Activated CD4-positive, alpha-beta T cell treated with anti-CD3 and anti-CD28 coated beads for 36 hours (primary cell): ENCODE measurements at regions not wholly inside any gene's neighbourhood (a gene's known extent, or its start where the extent isn't known, plus 50 kb on each side); places are given as distances from the start of the nearest gene placed in this dataset.

Source experiments
- ATAC-seq: fragments of 200-7000 bp; cut with Tn5 transposase; one replicate; pipeline ENCODE4 v1.10.0; 2021; ENCODE audit warnings: mild to moderate bottlenecking, moderate library complexity
- CTCF ChIA-PET: fragments of 350-600 bp; sonication (Branson Sonifier 250); formaldehyde crosslinking; loops from one replicate; lab custom pipeline; 2021; ENCODE audit warnings: antibody characterized with exemption; lab: Charles Lee
- POLR2A ChIA-PET: fragments of 350-600 bp; sonication (Branson Sonifier 250); formaldehyde crosslinking; loops from one replicate; lab custom pipeline; 2021; ENCODE audit warnings: antibody characterized with exemption, inconsistent platforms; lab: Charles Lee
- DNase-seq: peaks from one replicate; pipeline ENCODE4 v3.0.0-alpha.2; 2020
- H3K27ac Mint-ChIP-seq: one replicate; pipeline ENCODE4 v1.8.0; 2021; ENCODE audit warnings: mixed read lengths
- H3K27me3 Mint-ChIP-seq: one replicate; pipeline ENCODE4 v1.8.0; 2021; ENCODE audit warnings: mixed read lengths
- H3K36me3 Mint-ChIP-seq: one replicate; pipeline ENCODE4 v1.8.0; 2021; ENCODE audit warnings: low read depth, mixed read lengths
- H3K4me1 Mint-ChIP-seq: one replicate; pipeline ENCODE4 v1.8.0; 2021; ENCODE audit warnings: mixed read lengths
- H3K4me3 Mint-ChIP-seq: one replicate; pipeline ENCODE4 v1.8.0; 2021; ENCODE audit warnings: mild to moderate bottlenecking, moderate library complexity, mixed read lengths
- H3K9me3 Mint-ChIP-seq: one replicate; pipeline ENCODE4 v1.8.0; 2021; ENCODE audit warnings: low read depth, mixed read lengths
- intact Hi-C, 2 experiments: fragments of 100-400 bp; cut with DNase I in 1 of 2; cut with micrococcal nuclease in 1 of 2; formaldehyde crosslinking; loops; one replicate each; pipeline versions ENCODE4 v1.14.2 to v1.15.1; 2022 to 2024; cut with DNase I, micrococcal nuclease

- ChIA-PET POLR2A (no interaction called here), CTCF (no interaction called here)
- Mint-ChIP-seq H3K27ac (no peak overlapping the region), H3K4me3 (no peak overlapping the region), H3K36me3 (no peaks in the 10 kb centered on the region), H3K27me3 (peaks cover 20% of the 10 kb centered on the region), H3K4me1 (peaks cover 7% of the 10 kb centered on the region), H3K9me3 (no peaks in the 10 kb centered on the region)
- no peak for DNase-seq
- no peak for ATAC-seq
- intact Hi-C loops: no loop called here
Measured at GRCh38 chr7:1293950-1294411, 61.3 kb downstream of the UNCX start.

GRCh38 chr7:1295776-1296355 is 63.2 kb downstream of the UNCX start:
- CTCF ChIA-PET: no interaction called here
- no peak for ATAC-seq
- H3K36me3 Mint-ChIP-seq: no peaks in the 10 kb centered on the region
- no peaks in the 10 kb centered on the region for H3K9me3 Mint-ChIP-seq
- POLR2A ChIA-PET: no interaction called here
- H3K4me3 Mint-ChIP-seq: no peak overlapping the region
- H3K27ac Mint-ChIP-seq: no peak overlapping the region
- peaks cover 18% of the 10 kb centered on the region for H3K27me3 Mint-ChIP-seq
- intact Hi-C loops: no loop called here
- DNase-seq: no peak
- H3K4me1 Mint-ChIP-seq: peaks cover 2% of the 10 kb centered on the region

GRCh38 chr7:1296356-1296981 is 63.8 kb downstream of the UNCX start:
- intact Hi-C loops: no loop called here
- no peak overlapping the region for H3K27ac Mint-ChIP-seq
- H3K9me3 Mint-ChIP-seq: no peaks in the 10 kb centered on the region
- ATAC-seq (no peak), DNase-seq (no peak)
- H3K4me1 Mint-ChIP-seq: no peaks in the 10 kb centered on the region
- H3K4me3 Mint-ChIP-seq: no peak overlapping the region
- H3K36me3 Mint-ChIP-seq: no peaks in the 10 kb centered on the region
- H3K27me3 Mint-ChIP-seq: peaks cover 15% of the 10 kb centered on the region
- ChIA-PET CTCF (no interaction called here), POLR2A (no interaction called here)

- H3K4me3 Mint-ChIP-seq: no peak overlapping the region
- CTCF ChIA-PET: no interaction called here
Measured at GRCh38 chr7:1297017-1297960, 64.6 kb downstream of the UNCX start.

GRCh38 chr7:1298051-1298930 is 65.6 kb downstream of the UNCX start:
- Mint-ChIP-seq H3K9me3 (no peaks in the 10 kb centered on the region), H3K27ac (no peak overlapping the region), H3K36me3 (no peaks in the 10 kb centered on the region), H3K4me3 (no peak overlapping the region), H3K4me1 (no peaks in the 10 kb centered on the region), H3K27me3 (peaks cover 8% of the 10 kb centered on the region)
- ATAC-seq: no peak
- CTCF ChIA-PET: no interaction called here
- DNase-seq: no peak
- intact Hi-C loops: no loop called here
- POLR2A ChIA-PET: no interaction called here

More at GRCh38 chr7:1297017-1297960, 64.6 kb downstream of the UNCX start:
- Mint-ChIP-seq H3K4me1 (no peaks in the 10 kb centered on the region), H3K9me3 (no peaks in the 10 kb centered on the region), H3K27me3 (peaks cover 10% of the 10 kb centered on the region), H3K36me3 (no peaks in the 10 kb centered on the region), H3K27ac (no peak overlapping the region)
- POLR2A ChIA-PET: no interaction called here
- DNase-seq (no peak), ATAC-seq (no peak)
- intact Hi-C loops: no loop called here

GRCh38 chr7:1298931-1299885 is 66.5 kb downstream of the UNCX start:
- ChIA-PET CTCF (interaction anchor here (0.7 kb wide), 1 partner anchor 140 kb away, joined by 4 read pairs; no protein-coding TSS in a partner anchor), POLR2A (no interaction called here)
- ATAC-seq (no peak), DNase-seq (no peak)
- no peaks in the 10 kb centered on the region for H3K4me1 Mint-ChIP-seq
- H3K36me3 Mint-ChIP-seq: no peaks in the 10 kb centered on the region
- no peak overlapping the region for H3K27ac Mint-ChIP-seq
- no peaks in the 10 kb centered on the region for H3K9me3 Mint-ChIP-seq
- H3K27me3 Mint-ChIP-seq: peaks cover 8% of the 10 kb centered on the region
- intact Hi-C loops: no loop called here
- no peak overlapping the region for H3K4me3 Mint-ChIP-seq

- H3K4me3 Mint-ChIP-seq: no peak overlapping the region
- H3K4me1 Mint-ChIP-seq: no peaks in the 10 kb centered on the region
- DNase-seq: no peak
- CTCF ChIA-PET: interaction anchor here (0.7 to 1.1 kb wide), 2 partner anchors 16 to 139 kb away, joined by 3 to 4 read pairs; no protein-coding TSS in a partner anchor
- H3K9me3 Mint-ChIP-seq: no peaks in the 10 kb centered on the region
- H3K27me3 Mint-ChIP-seq: peaks cover 8% of the 10 kb centered on the region
- no peaks in the 10 kb centered on the region for H3K36me3 Mint-ChIP-seq
- no peak overlapping the region for H3K27ac Mint-ChIP-seq
- POLR2A ChIA-PET: no interaction called here
- intact Hi-C loops: no loop called here
- ATAC-seq: no peak
Measured at GRCh38 chr7:1300206-1300605, 67.5 kb downstream of the UNCX start.

GRCh38 chr7:1300636-1301035 is 68.0 kb downstream of the UNCX start:
- ATAC-seq (no peak), DNase-seq (no peak)
- no peak overlapping the region for H3K4me3 Mint-ChIP-seq
- H3K4me1 Mint-ChIP-seq: no peaks in the 10 kb centered on the region
- CTCF ChIA-PET: interaction anchor here (1.1 kb wide), 1 partner anchor 15 kb away, joined by 3 read pairs; no protein-coding TSS in a partner anchor
- H3K36me3 Mint-ChIP-seq: no peaks in the 10 kb centered on the region
- intact Hi-C loops: no loop called here
- H3K27me3 Mint-ChIP-seq: peaks cover 8% of the 10 kb centered on the region
- no peaks in the 10 kb centered on the region for H3K9me3 Mint-ChIP-seq
- POLR2A ChIA-PET: no interaction called here
- no peak overlapping the region for H3K27ac Mint-ChIP-seq

- DNase-seq: no peak
- no peak overlapping the region for H3K4me3 Mint-ChIP-seq
- H3K36me3 Mint-ChIP-seq: no peaks in the 10 kb centered on the region
- POLR2A ChIA-PET: no interaction called here
- H3K27ac Mint-ChIP-seq: no peak overlapping the region
- intact Hi-C loops: no loop called here
- peaks cover 8% of the 10 kb centered on the region for H3K27me3 Mint-ChIP-seq
- H3K4me1 Mint-ChIP-seq: no peaks in the 10 kb centered on the region
- no peak for ATAC-seq
- no peaks in the 10 kb centered on the region for H3K9me3 Mint-ChIP-seq
- CTCF ChIA-PET: interaction anchor here (0.6 to 1.1 kb wide), 2 partner anchors 15 to 75 kb away, joined by 3 read pairs; no protein-coding TSS in a partner anchor
Measured at GRCh38 chr7:1301054-1301881, 68.6 kb downstream of the UNCX start.

GRCh38 chr7:1301882-1302251 is 69.2 kb downstream of the UNCX start:
- H3K9me3 Mint-ChIP-seq: no peaks in the 10 kb centered on the region
- no peak overlapping the region for H3K27ac Mint-ChIP-seq
- no peaks in the 10 kb centered on the region for H3K36me3 Mint-ChIP-seq
- no peak overlapping the region for H3K4me3 Mint-ChIP-seq
- no peaks in the 10 kb centered on the region for H3K4me1 Mint-ChIP-seq
- POLR2A ChIA-PET: no interaction called here
- peaks cover 9% of the 10 kb centered on the region for H3K27me3 Mint-ChIP-seq
- no peak for ATAC-seq
- intact Hi-C loops: no loop called here
- CTCF ChIA-PET: no interaction called here
- DNase-seq: no peak
